HG03342 (cell line): ENCODE measurements at regions not wholly inside any gene's neighbourhood (a gene's known extent, or its start where the extent isn't known, plus 50 kb on each side); places are given as distances from the start of the nearest gene placed in this dataset.

Source experiments
- ATAC-seq: cut with Tn5 transposase; IDR thresholded peaks from one replicate; pipeline ENCODE4 v1.9.1; 2021; ENCODE audit warnings: mild to moderate bottlenecking, moderate library complexity; ENCODE audit not compliant: unreplicated experiment

GRCh38 chr2:20539776-20540586 lies 93.1 kb downstream of the RHOB start:
- ATAC-seq, result no peak

DNA sequence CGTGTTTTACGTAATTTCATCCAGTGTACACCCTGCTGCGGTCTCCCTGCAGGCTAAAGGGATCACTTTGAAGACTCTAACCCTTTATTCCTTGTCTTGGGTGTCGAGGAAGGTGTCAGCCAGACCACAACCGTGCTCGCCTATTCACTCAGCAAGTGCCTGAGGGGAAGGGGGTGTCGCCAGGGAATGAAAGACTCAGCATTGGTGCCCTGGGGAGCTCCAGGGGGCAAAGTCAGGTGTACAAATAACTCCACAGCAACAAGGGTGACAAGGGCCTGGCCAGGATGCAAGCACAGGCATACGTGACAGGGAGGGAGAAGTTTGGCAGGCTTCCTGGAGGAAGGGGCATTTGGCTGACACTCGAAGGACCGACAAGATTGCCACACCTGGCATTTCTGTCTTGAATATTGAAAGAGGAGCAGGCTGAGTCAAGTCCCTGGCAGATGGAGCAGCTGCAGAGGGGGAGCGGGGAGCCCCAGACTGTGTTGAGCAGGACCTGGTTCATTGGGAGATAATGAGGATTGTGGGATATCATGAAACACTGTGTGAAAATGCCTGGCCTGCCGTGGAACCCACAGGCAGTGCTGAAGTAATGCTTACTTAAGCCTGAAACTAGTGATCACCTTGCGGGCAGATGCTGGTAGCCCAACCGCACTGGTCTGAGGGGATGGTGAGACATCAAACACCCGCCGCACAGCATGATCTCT lies 93.9 kb downstream of the RHOB start:
- ATAC-seq, result no peak

DNA sequence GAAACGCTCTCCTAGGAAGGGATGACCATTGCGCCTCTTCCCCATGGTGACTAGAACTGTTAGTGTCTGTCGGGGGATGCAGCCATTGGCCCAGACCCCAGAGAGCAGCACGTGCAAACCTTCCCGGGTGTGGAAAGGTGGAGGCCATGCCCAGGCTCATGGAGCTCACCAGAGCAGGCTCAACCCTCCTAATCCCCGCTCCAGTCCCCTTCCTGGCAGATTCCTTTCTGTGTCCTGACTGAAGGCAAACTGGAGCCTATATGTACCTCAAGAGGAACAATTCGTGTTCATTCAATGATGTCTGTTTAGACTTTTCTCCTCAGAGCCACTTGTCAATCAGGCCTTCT lies 94.4 kb downstream of the RHOB start:
- no peak for ATAC-seq

GRCh38 chr2:20541651-20542050 lies 94.8 kb downstream of the RHOB start:
- ATAC-seq, result no peak

GRCh38 chr2:20542269-20542668 lies 95.4 kb downstream of the RHOB start:
- no peak for ATAC-seq

- ATAC-seq, result no peak
Observed at GRCh38 chr2:20542746-20543468, 96.0 kb downstream of the RHOB start.

- no peak for ATAC-seq
Observed at GRCh38 chr2:20543469-20544152, 96.7 kb downstream of the RHOB start.

DNA sequence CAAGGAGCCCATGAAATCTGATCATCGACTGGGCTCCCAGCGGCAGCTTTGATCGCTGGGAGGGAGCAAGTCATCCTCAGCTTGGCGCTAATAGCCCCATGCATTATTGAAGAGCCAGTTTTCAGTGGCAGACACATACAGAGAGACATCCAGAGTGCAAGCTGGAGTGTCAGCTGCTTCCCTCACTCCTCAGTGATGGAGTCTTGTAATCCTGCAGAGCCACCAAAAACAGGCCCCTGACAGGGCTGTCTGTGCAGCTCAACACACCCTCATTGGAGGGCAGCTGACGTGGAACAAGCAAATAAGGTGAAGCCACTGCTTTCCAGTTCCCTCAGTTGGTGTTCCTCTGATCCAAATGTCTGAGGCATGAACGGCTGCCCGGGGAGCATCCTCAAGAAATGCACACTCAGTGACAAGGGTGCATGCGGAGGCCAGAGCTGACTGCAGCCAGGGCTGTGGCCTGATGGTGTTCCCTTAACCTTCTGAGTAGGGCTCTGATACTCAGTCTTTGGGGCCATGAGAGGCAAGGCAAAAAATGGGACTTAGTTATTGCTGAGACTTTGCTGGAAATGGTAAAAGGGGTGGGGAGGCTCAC lies 97.4 kb downstream of the RHOB start:
- ATAC-seq, result no peak

DNA sequence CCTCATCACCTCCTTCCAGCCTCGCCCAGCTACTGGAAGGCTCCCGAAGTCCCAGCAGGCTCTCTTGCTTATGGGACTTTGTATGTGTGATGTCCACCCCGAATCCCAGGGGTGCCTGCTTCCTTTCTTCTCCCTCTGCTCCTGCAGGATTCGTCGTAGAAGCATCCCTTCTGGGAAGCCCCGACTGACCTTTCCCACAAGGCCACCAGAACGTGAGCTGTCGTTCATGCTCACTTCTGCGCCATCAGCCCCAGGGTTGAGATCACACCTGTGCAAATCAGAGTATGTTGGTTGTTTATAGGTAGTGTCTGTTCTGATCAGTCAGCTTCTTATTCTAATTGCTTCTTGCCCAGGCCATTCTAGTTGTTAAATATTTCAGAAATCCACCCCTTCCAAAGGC lies 101.8 kb downstream of the HS1BP3 start:
- no peak for ATAC-seq

DNA sequence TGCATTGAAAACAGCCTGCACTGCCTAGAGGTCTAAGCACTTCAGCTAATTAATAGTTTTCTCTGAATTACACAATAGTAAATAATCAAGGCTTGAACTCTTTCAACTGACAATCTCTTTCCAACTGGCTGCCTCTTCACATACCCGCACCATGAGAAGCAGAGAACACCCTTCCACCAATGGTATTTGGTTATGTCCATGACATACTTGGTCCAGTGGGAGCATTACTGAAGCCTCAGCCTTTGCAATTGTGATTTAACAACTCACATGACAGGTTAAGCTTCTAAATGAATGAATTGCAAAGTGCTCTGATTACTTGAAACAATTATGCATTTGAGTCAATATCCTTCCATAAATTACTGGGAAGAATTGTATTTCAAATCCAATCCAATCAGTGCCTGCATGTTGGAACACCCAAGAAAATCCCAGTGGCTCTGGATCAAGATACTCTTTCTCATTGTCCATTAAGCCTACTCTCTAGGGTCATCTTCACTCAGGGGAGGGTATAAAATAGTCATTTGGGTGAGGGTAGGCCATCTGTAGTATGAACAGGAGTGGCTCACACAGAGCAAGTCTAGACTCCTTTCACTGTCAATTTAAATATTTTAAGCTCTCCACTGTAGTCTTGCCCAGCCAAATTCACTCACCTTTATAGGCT lies 101.1 kb downstream of the HS1BP3 start:
- no peak for ATAC-seq

- ATAC-seq, result no peak
Observed at GRCh38 chr2:20551260-20551944, 99.5 kb downstream of the HS1BP3 start.

DNA sequence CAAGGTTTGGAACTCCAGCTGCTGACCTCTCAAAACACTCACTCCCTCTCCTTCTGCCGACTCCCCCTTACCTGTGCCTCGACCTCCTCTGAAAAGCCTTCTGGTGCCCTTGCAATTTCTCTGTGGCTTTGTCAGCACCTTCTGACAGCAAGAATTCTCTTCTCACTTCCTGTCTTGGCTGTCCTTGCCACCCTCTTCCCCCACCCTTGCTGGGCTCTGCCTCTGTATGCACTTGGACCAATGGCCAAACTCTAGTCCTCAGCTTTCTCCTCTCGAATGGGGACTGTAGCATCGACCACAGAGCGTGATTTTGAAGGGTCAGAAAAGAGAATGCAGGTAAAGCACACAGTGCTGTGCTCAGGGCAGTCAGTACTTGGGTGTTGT lies 99.0 kb downstream of the HS1BP3 start:
- ATAC-seq, result no peak

- ATAC-seq, result no peak
Observed at GRCh38 chr2:20552847-20553246, 98.1 kb downstream of the HS1BP3 start.

GRCh38 chr2:20553580-20553979 lies 97.3 kb downstream of the HS1BP3 start:
- no peak for ATAC-seq

GRCh38 chr2:20555954-20556353 lies 94.9 kb downstream of the HS1BP3 start:
- no peak for ATAC-seq

DNA sequence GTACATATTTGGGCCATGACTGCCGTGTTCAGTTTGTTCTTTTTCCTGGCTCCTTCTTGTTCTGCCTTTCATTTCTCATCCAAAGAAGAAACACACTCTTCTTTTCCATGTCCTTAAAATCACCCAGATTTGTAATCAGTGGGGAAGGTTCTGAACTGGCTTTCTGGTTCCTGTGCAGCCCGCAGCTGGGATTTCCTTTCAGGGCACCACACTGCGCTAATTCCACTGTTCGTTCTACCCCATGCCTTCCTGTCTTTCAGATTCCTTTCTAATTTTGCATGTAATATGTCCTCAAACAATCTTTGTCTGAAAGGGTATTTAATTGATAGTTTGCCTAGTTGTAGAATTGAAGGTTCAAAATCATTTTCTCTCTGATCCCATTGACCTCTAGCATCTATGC lies 94.1 kb downstream of the HS1BP3 start:
- no peak for ATAC-seq

- ATAC-seq, result no peak
Observed at GRCh38 chr2:20557226-20557625, 93.7 kb downstream of the HS1BP3 start.

GRCh38 chr2:20557635-20558034 lies 93.3 kb downstream of the HS1BP3 start:
- ATAC-seq, result no peak

- no peak for ATAC-seq
Observed at GRCh38 chr2:20558391-20559150, 92.3 kb downstream of the HS1BP3 start.
